HG02840 (cell line): ENCODE measurements at regions not wholly inside any gene's neighbourhood (a gene's known extent, or its start where the extent isn't known, plus 50 kb on each side); places are given as distances from the start of the nearest gene placed in this dataset.
"Not testable (repeated sequence)": the region's sequence is repeated elsewhere in the genome, so short reads cannot be mapped to it uniquely, and the experiment has no call there.

ENCODE experiments used
- ATAC-seq: cut with Tn5 transposase; IDR thresholded peaks from one replicate; pipeline ENCODE4 v1.9.1; 2021; ENCODE audit warnings: mild to moderate bottlenecking, moderate library complexity, moderate number of reproducible peaks; ENCODE audit not compliant: unreplicated experiment, low FRiP score

DNA sequence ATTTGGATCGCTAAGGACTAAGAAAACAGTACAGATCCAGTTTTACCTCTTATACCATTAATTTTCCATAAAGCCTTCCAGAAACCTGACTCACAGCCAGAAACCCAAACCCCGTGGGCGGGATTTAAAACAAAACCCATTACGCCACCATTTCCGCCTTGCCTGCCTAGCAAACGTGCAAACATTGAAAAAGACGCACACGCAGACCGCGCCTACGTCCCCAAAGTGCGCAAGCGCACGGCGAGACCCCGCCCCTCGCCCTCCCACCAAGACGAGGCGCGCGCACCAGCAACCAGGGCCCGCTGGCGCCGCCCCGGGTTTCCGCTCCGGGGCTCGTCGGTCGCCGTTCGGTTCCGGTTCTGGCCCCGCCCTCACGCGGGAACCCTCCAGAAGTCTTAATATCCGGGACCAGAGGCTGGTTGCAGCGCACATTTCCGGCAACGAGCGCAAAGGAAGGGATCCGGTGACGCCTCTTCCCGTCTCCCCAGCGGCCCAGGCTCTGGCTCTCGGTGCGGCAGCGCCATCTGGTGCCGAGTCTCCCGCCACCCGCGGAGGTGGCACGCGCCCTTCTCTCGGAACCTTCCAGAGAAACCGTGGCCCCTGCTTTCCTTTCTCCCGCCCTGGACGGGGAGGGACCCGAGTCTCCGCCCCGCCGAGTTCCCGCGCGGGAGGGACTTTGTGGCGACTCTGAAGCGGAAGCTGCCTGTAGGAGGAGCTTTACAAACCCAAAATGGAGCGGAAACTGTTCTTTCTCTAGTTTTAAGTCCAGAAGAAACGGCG lies 256.9 kb upstream of the STARD13 start:
- peak; percentile 83 for ATAC-seq

DNA sequence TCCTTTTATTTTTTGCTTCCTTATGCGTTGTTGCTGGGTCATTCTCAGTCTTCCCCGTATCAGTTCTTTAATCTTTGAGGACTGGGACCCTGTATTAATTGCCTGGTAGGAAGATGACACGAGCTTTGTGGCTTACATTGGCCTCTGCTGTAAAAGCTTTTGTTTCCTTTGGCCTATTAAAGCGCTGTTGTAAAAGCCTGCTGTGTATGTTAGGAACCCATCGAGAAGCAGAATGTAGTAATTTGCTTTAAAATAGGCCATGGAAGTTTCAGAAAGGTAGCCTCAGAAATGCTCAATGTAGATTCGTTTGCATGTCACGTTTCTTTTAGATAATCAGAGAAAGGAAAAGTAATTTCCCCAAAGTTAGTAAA lies 257.5 kb upstream of the STARD13 start:
- ATAC-seq, result peak; percentile 1

GRCh38 chr13:33543631-33544265 lies 258.2 kb upstream of the STARD13 start:
- no peak for ATAC-seq

GRCh38 chr13:33544308-33544707 lies 258.8 kb upstream of the STARD13 start:
- no peak for ATAC-seq

DNA sequence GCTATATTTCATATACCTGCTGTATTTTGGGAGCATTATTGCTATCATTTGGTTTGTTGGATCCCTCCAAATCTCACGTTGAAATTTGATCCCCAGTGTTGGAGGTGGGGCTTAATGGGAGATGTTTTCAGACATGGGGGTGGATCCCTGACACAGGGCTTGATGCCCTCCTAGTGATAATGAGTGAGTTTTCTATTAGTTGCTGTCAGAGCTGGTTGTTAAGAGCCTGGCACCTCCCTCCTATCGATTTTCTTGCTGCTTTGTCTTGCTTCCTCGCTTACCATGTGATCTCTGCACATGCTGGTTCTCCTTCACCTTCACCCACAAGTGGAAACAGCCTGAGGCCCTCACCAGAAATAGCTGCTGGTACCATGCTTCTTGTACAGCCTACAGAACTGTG lies 259.9 kb upstream of the STARD13 start:
- ATAC-seq, result no peak

DNA sequence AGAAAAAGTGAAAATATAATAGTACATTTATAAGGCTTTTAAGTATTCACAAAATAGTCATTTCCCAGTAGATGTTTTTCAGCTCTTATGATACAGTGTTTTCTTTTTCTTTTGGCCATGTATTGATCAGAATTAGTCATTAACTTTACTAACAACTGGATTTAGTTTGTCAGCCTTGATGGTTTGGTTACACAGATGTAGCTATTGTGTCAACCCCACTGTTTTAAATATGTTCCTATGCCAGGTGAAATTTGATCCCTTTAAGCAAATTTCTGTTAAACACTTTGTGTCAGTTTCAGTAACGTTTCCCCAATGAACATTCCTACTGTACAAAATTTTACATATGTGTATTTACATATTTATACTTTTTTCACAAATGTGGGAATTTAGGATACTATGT lies 261.5 kb upstream of the STARD13 start:
- no peak for ATAC-seq

DNA sequence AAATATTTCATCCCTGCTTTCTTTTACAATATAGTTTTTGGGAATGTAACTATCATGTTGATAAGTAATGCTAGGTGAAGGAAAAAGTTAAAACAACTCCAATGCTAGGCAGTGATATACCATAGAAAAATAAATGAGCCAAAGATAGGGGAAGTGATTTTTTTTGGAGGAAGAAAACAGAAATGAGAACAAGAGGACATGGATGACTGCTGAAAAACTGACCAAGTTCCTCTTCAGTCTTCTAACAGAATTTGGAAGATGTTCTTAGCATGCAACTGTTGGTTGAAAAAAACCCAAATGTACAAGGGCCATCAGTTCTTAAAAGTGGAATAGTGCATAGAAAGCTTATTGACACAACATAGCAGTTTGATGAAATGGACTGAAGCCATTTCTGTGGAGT lies 262.5 kb upstream of the STARD13 start:
- ATAC-seq, result no peak

DNA sequence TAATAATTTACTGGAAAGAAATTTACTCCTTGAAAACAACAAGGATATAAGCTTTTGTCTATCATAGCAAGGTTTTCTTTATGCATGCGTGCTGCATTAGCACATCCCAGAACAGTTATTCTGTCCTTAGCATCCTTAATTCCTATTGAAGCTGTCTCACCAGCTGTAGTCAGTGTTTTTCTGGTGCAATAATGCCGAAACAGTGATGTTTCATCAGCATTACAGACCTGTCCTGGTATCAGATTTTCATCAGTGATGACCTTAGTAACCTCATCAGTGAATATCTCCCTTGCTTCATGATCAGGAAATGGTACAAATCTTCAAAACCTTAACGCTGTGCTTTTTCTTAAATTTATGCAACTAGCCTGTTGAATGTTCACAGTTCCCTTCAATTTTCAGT lies 264.7 kb upstream of the STARD13 start:
- no peak for ATAC-seq

DNA sequence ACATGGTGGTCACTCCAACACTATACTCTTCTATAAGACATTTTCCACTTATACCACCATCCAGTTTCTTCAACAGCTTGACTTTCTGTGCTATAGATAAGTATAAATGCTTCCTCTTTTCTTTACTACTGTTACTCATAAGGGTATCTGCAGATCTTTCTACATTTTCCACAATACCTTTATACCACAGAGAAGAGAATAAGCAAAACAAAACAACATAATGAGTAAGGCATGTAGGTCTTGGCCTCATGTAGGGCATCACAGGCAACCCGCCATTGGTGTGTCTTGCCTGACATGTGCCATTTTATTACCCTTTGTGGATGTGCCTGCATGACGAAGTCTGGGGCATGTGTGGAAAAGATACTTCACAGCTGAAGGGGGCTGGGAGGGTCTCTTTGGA lies 265.3 kb upstream of the STARD13 start:
- ATAC-seq, result no peak

- peak; percentile 72 for ATAC-seq
Observed at GRCh38 chr13:33554919-33555791, 262.8 kb upstream of the RFC3 start.

GRCh38 chr13:33556828-33557227 lies 261.1 kb upstream of the RFC3 start:
- ATAC-seq, result no peak

- ATAC-seq, result no peak
Observed at GRCh38 chr13:33560726-33561125, 257.2 kb upstream of the RFC3 start.

GRCh38 chr13:33561627-33562026 lies 256.3 kb upstream of the RFC3 start:
- no peak for ATAC-seq

- peak; percentile 88 for ATAC-seq
Observed at GRCh38 chr13:33571618-33572017, 246.3 kb upstream of the RFC3 start.

- ATAC-seq, result not testable (repeated sequence)
Observed at GRCh38 chr13:33572322-33572721, 245.6 kb upstream of the RFC3 start.

DNA sequence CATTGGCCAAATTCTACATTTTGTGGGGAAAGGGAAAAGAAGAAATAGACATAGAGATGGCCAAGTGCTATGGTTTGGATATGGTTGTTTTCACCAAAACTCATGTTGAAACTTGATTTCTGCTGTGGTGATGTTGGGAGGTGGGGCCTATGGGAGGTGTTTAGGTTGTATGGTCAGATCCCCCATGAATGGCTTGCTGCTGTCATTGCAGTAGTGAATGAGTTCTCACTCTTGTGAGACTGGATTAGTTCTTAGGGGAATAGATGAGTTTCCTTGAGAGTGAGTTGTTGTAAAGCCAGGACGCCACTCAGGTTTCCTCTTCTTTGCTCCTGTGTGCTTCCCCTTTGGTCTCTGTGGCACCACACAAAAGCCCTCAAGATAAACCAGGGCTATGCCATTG lies 242.6 kb upstream of the RFC3 start:
- no peak for ATAC-seq

- ATAC-seq, result no peak
Observed at GRCh38 chr13:33577007-33577406, 240.9 kb upstream of the RFC3 start.

GRCh38 chr13:33578786-33579185 lies 239.2 kb upstream of the RFC3 start:
- ATAC-seq, result no peak

GRCh38 chr13:33582121-33582520 lies 235.8 kb upstream of the RFC3 start:
- no peak for ATAC-seq

DNA sequence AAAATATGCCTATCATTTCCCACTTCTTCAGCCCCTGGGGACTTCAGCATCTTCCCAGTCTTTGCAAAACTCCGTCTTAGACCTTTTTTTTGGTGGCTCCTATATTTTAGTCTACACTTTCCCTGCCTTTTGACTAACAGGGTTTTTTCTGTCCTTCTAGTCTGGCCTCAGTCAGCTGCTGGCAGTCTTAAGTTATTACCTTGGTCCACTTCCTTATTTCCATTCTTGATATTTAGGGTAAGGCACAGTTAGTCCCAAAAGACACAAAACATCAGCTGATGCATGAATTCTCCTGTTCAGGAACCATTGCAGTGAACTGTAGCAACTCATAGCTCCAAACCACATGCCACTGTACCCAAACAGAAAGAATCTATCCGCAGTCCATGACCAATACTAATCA lies 234.6 kb upstream of the RFC3 start:
- ATAC-seq, result no peak

DNA sequence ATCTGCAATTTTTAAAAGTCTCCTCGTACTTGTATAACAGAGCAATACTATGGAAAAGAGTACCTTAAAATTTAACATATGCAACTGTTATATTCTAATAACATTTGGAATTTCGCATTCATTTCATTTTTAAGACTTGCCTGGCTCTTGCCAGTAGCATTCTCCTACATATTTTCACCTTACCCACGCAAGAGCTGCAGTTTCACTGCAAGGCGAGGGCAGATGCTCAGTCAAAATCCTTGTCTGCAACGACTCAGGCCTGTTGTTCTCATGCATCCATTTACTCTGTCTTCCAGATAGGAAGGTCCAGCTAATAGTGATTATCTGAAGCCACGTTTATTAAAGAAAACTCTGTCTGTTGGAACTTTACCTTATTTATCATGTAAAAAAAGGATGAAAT lies 227.0 kb upstream of the RFC3 start:
- no peak for ATAC-seq
